GM12878 (cell line): ENCODE measurements at regions not wholly inside any gene's neighbourhood (a gene's known extent, or its start where the extent isn't known, plus 50 kb on each side); places are given as distances from the start of the nearest gene placed in this dataset.

ENCODE experiments used
- ATF2 ChIP-seq: IDR thresholded peaks from 2 replicates; pipeline ENCODE4 v1.6.1; 2012; ENCODE audit warnings: low read length, inconsistent platforms
- BCLAF1 ChIP-seq: fragments of 450-650 bp; IDR thresholded peaks from 2 replicates; pipeline ENCODE4 v1.6.1; 2017; ENCODE audit warnings: antibody characterized with exemption, mild to moderate bottlenecking, moderate library complexity
- E2F4 ChIP-seq: IDR thresholded peaks from 2 replicates; pipeline ENCODE4 v1.6.1; 2012; ENCODE audit warnings: low read depth, low read length, improper control_type of control experiment
- HDAC2 ChIP-seq: fragments of 200-600 bp; sonication (generic); IDR thresholded peaks from 2 replicates; pipeline ENCODE4 v1.6.1; 2017
- SMC3 ChIP-seq: IDR thresholded peaks from 2 replicates; pipeline ENCODE4 v1.6.1; 2011; ENCODE audit warnings: low read length, improper control_type of control experiment, borderline replicate concordance
- SPI1 ChIP-seq: IDR thresholded peaks from 2 replicates; pipeline ENCODE4 v1.6.1; 2011; ENCODE audit warnings: low read depth, mild to moderate bottlenecking, low read length, moderate library complexity, borderline replicate concordance; ENCODE audit not compliant: insufficient read depth
- ZBTB40 ChIP-seq: fragments of 450-650 bp; IDR thresholded peaks from 2 replicates; pipeline ENCODE4 v1.6.1; 2016; ENCODE audit warnings: mild to moderate bottlenecking, moderate library complexity, borderline replicate concordance
- ZNF207 ChIP-seq: fragments of 450-650 bp; IDR thresholded peaks from 2 replicates; pipeline ENCODE4 v1.6.1; 2014; ENCODE audit warnings: antibody characterized with exemption, mild to moderate bottlenecking, borderline replicate concordance
- TF ChIP-seq, protein P1 (sequence below): fragments of 450-650 bp; IDR thresholded peaks from 2 replicates; pipeline ENCODE4 v1.6.1; 2017; ENCODE audit warnings: mild to moderate bottlenecking, moderate library complexity
- TF ChIP-seq, protein P2 (sequence below): IDR thresholded peaks from 2 replicates; pipeline ENCODE4 v1.6.1; 2012; ENCODE audit warnings: low read depth, low read length, improper control_type of control experiment

DNA sequence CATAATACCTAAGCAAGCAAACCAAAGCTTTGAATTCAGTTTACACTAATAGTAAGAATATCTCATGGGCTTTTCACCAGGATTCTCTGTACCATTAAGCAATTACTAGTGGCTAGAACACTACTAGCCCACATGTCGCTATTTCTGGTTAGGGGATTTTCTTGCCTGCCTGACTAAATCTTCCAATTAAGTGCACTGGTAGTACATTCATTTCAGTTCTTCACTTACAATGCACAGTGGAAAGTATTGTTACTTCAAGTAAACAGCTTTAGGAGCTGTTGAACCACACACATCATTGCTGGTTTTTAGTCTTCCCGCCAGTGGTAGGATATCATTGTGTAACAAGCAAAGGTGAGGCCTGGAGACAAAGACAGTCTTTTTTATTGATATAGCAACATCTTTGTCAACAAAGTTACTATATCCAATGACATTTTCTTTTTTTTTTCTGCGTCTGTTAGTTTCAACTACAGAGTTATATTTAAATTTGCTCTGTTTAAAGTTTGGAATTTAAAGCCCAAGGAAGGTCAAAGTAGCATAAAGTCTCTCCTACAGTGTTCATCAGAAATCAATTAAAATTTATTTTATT lies 826.8 kb upstream of the NR2F2 start (continued):
- TF ChIP-seq, protein P1, sequence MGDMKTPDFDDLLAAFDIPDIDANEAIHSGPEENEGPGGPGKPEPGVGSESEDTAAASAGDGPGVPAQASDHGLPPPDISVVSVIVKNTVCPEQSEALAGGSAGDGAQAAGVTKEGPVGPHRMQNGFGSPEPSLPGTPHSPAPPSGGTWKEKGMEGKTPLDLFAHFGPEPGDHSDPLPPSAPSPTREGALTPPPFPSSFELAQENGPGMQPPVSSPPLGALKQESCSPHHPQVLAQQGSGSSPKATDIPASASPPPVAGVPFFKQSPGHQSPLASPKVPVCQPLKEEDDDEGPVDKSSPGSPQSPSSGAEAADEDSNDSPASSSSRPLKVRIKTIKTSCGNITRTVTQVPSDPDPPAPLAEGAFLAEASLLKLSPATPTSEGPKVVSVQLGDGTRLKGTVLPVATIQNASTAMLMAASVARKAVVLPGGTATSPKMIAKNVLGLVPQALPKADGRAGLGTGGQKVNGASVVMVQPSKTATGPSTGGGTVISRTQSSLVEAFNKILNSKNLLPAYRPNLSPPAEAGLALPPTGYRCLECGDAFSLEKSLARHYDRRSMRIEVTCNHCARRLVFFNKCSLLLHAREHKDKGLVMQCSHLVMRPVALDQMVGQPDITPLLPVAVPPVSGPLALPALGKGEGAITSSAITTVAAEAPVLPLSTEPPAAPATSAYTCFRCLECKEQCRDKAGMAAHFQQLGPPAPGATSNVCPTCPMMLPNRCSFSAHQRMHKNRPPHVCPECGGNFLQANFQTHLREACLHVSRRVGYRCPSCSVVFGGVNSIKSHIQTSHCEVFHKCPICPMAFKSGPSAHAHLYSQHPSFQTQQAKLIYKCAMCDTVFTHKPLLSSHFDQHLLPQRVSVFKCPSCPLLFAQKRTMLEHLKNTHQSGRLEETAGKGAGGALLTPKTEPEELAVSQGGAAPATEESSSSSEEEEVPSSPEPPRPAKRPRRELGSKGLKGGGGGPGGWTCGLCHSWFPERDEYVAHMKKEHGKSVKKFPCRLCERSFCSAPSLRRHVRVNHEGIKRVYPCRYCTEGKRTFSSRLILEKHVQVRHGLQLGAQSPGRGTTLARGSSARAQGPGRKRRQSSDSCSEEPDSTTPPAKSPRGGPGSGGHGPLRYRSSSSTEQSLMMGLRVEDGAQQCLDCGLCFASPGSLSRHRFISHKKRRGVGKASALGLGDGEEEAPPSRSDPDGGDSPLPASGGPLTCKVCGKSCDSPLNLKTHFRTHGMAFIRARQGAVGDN = peak; percentile 79
- peak; percentile 54; the same call in 1 of the 2 replicates for TF ChIP-seq ZBTB40
- no peak for TF ChIP-seq HDAC2
- no peak for TF ChIP-seq ATF2
- TF ChIP-seq, protein P2, sequence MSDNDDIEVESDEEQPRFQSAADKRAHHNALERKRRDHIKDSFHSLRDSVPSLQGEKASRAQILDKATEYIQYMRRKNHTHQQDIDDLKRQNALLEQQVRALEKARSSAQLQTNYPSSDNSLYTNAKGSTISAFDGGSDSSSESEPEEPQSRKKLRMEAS = peak; percentile 22; the same call in 1 of the 2 replicates
- TF ChIP-seq SPI1 = no peak
- TF ChIP-seq E2F4 = peak; percentile 75
- peak; percentile 16; the same call in 1 of the 2 replicates for TF ChIP-seq SMC3
- TF ChIP-seq BCLAF1 = no peak
- peak; percentile 50; the same call in 1 of the 2 replicates for TF ChIP-seq ZNF207
- TF ChIP-seq, all 136 proteins: peak for 50
